ENCODE measurements at regions not wholly inside any gene's neighbourhood (a gene's known extent, or its start where the extent isn't known, plus 50 kb on each side); places are given as distances from the start of the nearest gene placed in this dataset.
A peak's percentile ranks its signal among the peaks of the same experiment; 100 is the strongest.

DNA sequence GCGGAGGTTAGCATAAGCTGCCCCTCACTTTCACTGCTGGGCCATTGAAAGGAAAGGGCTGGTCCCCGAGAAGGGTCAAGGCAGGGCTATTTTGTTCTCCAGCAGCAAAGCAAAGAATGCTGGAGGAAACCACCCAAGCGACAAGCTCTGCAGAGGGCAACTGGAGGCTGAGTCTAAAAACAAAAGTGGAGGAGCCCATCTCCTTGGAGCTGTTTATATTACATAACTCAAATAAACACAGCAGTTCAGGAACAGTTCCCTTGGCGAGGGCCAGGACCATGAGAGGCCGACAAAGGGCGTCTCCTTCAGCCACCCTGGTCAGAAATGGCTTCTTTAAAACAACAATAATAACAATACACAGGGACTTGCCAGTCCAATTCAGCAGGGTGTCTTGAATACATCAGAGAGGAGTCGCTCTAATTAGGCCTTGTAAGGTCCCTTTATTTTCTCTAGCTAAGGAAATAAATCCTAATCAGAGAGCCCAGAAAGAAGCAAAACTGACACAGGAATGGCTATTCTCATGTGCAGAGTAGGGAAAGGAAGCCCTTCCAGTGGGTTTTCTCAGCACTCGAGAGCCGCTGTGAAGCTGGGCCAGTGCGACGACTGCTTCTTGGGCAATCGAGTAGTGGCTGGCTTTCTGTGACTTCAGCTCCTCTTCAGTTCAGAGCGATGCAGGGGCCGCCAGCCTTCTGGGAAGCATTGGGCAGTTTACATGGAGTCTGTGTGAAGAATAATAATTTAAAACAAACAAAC is 57.0 kb upstream of the TARBP1 start:
- TF ChIP-seq, protein P1, sequence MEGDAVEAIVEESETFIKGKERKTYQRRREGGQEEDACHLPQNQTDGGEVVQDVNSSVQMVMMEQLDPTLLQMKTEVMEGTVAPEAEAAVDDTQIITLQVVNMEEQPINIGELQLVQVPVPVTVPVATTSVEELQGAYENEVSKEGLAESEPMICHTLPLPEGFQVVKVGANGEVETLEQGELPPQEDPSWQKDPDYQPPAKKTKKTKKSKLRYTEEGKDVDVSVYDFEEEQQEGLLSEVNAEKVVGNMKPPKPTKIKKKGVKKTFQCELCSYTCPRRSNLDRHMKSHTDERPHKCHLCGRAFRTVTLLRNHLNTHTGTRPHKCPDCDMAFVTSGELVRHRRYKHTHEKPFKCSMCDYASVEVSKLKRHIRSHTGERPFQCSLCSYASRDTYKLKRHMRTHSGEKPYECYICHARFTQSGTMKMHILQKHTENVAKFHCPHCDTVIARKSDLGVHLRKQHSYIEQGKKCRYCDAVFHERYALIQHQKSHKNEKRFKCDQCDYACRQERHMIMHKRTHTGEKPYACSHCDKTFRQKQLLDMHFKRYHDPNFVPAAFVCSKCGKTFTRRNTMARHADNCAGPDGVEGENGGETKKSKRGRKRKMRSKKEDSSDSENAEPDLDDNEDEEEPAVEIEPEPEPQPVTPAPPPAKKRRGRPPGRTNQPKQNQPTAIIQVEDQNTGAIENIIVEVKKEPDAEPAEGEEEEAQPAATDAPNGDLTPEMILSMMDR (conservative IDR thresholded peaks at IDR 0.05; ENCODE audit: low read depth, low read length), result no peak
- DNase-seq (ENCODE audit: low read depth), result peak; percentile 92

GRCh38 chr1:234535218-234535617 is 56.2 kb upstream of the TARBP1 start:
- TF ChIP-seq, protein P1 (conservative IDR thresholded peaks at IDR 0.05; ENCODE audit: low read depth, low read length), result no peak
- no peak for DNase-seq (ENCODE audit: low read depth)
- no peak overlapping the region for H3K4me3 ChIP-seq (ENCODE audit: low read depth, low read length)

More for the DNA sequence above, 57.0 kb upstream of the TARBP1 start:
- H3K4me3 ChIP-seq (ENCODE audit: low read depth, low read length), result no peak overlapping the region

GRCh38 chr1:234533975-234534876 is 55.2 kb upstream of the TARBP1 start:
- H3K4me3 ChIP-seq (ENCODE audit: low read depth, low read length), result no peak overlapping the region
- DNase-seq (ENCODE audit: low read depth), result peak; percentile 100
- TF ChIP-seq, protein P1 (conservative IDR thresholded peaks at IDR 0.05; ENCODE audit: low read depth, low read length), result no peak

GRCh38 chr1:234533034-234533891 is 54.3 kb upstream of the TARBP1 start:
- TF ChIP-seq, protein P1 (conservative IDR thresholded peaks at IDR 0.05; ENCODE audit: low read depth, low read length), result no peak
- no peak overlapping the region for H3K4me3 ChIP-seq (ENCODE audit: low read depth, low read length)
- peak; percentile 88 for DNase-seq (ENCODE audit: low read depth)

DNA sequence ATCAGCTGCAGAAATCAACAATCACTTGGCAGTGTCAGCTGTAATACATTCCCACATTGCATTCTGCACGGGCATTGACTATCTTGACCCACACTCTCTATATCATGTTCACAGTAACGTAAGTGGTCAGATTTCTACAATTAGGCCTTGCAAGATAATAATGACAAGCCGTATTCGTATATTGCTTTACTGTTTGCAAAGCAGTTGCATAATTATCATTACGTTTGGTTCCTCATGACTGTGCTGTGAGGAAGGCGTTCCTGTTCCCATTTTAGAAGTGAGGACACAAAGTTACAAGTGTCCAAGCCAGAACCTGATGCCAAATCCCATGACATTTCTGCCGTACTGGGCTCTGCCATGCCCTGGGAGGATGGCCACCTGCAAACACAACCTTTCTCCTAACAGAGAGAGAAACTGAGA is 53.5 kb upstream of the TARBP1 start:
- H3K4me3 ChIP-seq (ENCODE audit: low read depth, low read length), result no peak overlapping the region
- TF ChIP-seq, protein P1 (conservative IDR thresholded peaks at IDR 0.05; ENCODE audit: low read depth, low read length), result no peak
- no peak for DNase-seq (ENCODE audit: low read depth)

DNA sequence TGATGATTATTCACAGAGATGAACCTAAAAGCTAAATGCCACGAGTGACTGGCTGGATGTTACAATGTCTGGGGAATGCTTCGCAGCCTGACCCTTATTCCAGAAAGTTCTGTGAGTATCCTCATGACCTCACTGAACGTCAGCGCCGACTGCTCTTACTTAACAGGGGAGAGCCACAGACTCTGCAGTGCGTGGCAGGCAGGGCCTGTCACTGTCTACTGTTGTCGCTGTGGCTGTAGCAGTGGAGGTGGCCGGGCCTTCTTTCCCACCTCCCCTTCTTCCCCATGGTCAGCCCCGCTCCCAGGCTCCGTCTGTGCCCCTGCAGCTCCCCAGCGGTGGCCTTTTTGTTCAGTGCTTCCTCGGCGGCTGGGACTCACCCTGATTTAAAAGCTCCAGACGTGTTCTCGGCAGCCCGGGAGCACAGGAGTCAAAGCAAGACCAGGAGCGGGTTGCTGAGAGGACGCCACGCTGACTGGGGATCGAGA is 52.2 kb upstream of the TARBP1 start:
- TF ChIP-seq, protein P1 (conservative IDR thresholded peaks at IDR 0.05; ENCODE audit: low read depth, low read length), result no peak
- DNase-seq (ENCODE audit: low read depth), result peak; percentile 80
- H3K4me3 ChIP-seq (ENCODE audit: low read depth, low read length), result no peak overlapping the region
